ENCODE measurements at regions not wholly inside any gene's neighbourhood (a gene's known extent, or its start where the extent isn't known, plus 50 kb on each side); places are given as distances from the start of the nearest gene placed in this dataset.

- TF ChIP-seq CTCF (IDR thresholded peaks at IDR 0.05): no peak
- TF ChIP-seq POLR2A (IDR thresholded peaks at IDR 0.05): no peak
Measured at GRCh38 chr21:28683982-28684752, 308.5 kb downstream of the LTN1 start.
